H1 (cell line): ENCODE measurements at regions not wholly inside any gene's neighbourhood (a gene's known extent, or its start where the extent isn't known, plus 50 kb on each side); places are given as distances from the start of the nearest gene placed in this dataset.

Experiments used
- CTCF ChIA-PET: fragments of 300-600 bp; sonication (Branson Sonifier 250); formaldehyde crosslinking; loops from one replicate; lab custom pipeline; 2021; ENCODE audit not compliant: partially characterized antibody; lab: Charles Lee
- POLR2A ChIA-PET: fragments of 300-600 bp; sonication (Branson Sonifier 250); formaldehyde crosslinking; loops from one replicate; lab custom pipeline; 2021; ENCODE audit warnings: inconsistent platforms; ENCODE audit not compliant: partially characterized antibody; lab: Charles Lee
- DNase-seq, 2 experiments: peaks; one replicate each; pipeline versions ENCODE4 v3.0.0 to v3.0.0-alpha.2; 2010 to 2022; ENCODE audit warnings: low spot score in 2 of 2, low read depth in 1 of 2, mixed read lengths in 1 of 2
- FAIRE-seq: peaks from 2 replicates; lab custom pipeline; 2011; peaks lifted over from hg19 to GRCh38; lab: Jason Lieb, UNC
- H2AFZ ChIP-seq: 2 replicates; pipeline ENCODE4 v1.8.1; 2012; ENCODE audit warnings: low read length, inconsistent platforms
- H2AK5ac ChIP-seq: 2 replicates; pipeline ENCODE4 v1.6.1; 2013; ENCODE audit warnings: low read depth, low read length
- H2BK120ac ChIP-seq: replicated peaks from 2 replicates; pipeline ENCODE3; 2013; ENCODE audit warnings: low read depth, low read length, inconsistent platforms
- H2BK12ac ChIP-seq: 2 replicates; pipeline ENCODE4 v1.6.1; 2013; ENCODE audit warnings: low read depth, low read length
- H2BK15ac ChIP-seq: 2 replicates; pipeline ENCODE4 v1.6.1; 2013; ENCODE audit warnings: low read length
- H2BK20ac ChIP-seq: 2 replicates; pipeline ENCODE4 v1.6.1; 2013; ENCODE audit warnings: low read length
- H2BK5ac ChIP-seq: 2 replicates; pipeline ENCODE4 v1.6.1; 2013; ENCODE audit warnings: low read depth, low read length
- H3K14ac ChIP-seq: 2 replicates; pipeline ENCODE4 v1.6.1; 2013; ENCODE audit warnings: inconsistent platforms; ENCODE audit not compliant: insufficient read length
- H3K18ac ChIP-seq: 2 replicates; pipeline ENCODE4 v1.6.1; 2013; ENCODE audit warnings: low read length; ENCODE audit errors: extremely low read depth
- H3K23ac ChIP-seq: 2 replicates; pipeline ENCODE4 v1.6.1; 2013; ENCODE audit warnings: inconsistent platforms; ENCODE audit not compliant: insufficient read length
- H3K23me2 ChIP-seq: 2 replicates; pipeline ENCODE4 v1.6.1; 2013; ENCODE audit warnings: low read depth, low read length
- H3K27ac ChIP-seq: 2 replicates; pipeline ENCODE4 v1.6.1; 2011; ENCODE audit warnings: low read depth, low read length, inconsistent platforms
- H3K27me3 ChIP-seq, 4 experiments: replicated peaks in 1 of 4; 1 replicate in 1 of 4; 2 replicates in 3 of 4; pipeline versions ENCODE4 v1.6.1 to v1.8.1; 2011 to 2013; ENCODE audit warnings: low read length in 3 of 4, mild to moderate bottlenecking in 3 of 4, inconsistent platforms in 2 of 4, mixed read lengths in 2 of 4, moderate library complexity in 1 of 4; ENCODE audit not compliant: control insufficient read depth in 3 of 4, insufficient read depth in 3 of 4; ENCODE audit errors: extremely low read depth in 1 of 4
- H3K36me3 ChIP-seq, 4 experiments: 2 replicates each; pipeline versions ENCODE4 v1.6.1 to v1.8.1; 2011 to 2013; ENCODE audit warnings: mild to moderate bottlenecking in 4 of 4, low read length in 3 of 4, moderate library complexity in 2 of 4, control low read depth in 1 of 4, inconsistent platforms in 1 of 4; ENCODE audit not compliant: insufficient read depth in 4 of 4, control insufficient read depth in 2 of 4
- H3K4ac ChIP-seq: replicated peaks from 2 replicates; pipeline ENCODE3; 2013; ENCODE audit warnings: low read length, low read depth, mixed read lengths, inconsistent platforms; ENCODE audit not compliant: insufficient read length
- H3K4me1 ChIP-seq, 4 experiments: replicated peaks in 1 of 4; 1 replicate in 1 of 4; 2 replicates in 3 of 4; pipeline versions ENCODE4 v1.6.1 to v1.8.1; 2011 to 2013; ENCODE audit warnings: low read length in 3 of 4, inconsistent platforms in 2 of 4, mixed read lengths in 1 of 4; ENCODE audit not compliant: insufficient read depth in 4 of 4, control insufficient read depth in 3 of 4
- H3K4me2 ChIP-seq, 2 experiments: 2 replicates each; pipeline versions ENCODE4 v1.6.1 to v1.8.1; 2011 to 2013; ENCODE audit warnings: low read depth in 2 of 2, low read length in 2 of 2, control low read depth in 1 of 2, inconsistent platforms in 1 of 2, mild to moderate bottlenecking in 1 of 2; ENCODE audit not compliant: insufficient read depth in 1 of 2
- H3K4me3 ChIP-seq, 4 experiments: fragments of 200-600, 300-600 bp in 1 of 4; sonication (generic), shearing (Covaris generic), sonication (Bioruptor Twin) in 1 of 4; 2 replicates each; pipeline versions ENCODE4 v1.5.1 to v1.8.1; 2011 to 2016; ENCODE audit warnings: low read length in 4 of 4, low read depth in 3 of 4, control low read depth in 2 of 4, inconsistent platforms in 2 of 4, mild to moderate bottlenecking in 2 of 4, mixed read lengths in 1 of 4, moderate library complexity in 1 of 4; ENCODE audit not compliant: insufficient read depth in 2 of 4; ENCODE audit errors: extremely low read depth in 1 of 4
- H3K56ac ChIP-seq: replicated peaks from 2 replicates; pipeline ENCODE3; 2013; ENCODE audit warnings: low read depth, mild to moderate bottlenecking, mixed read lengths, low read length, inconsistent platforms; ENCODE audit not compliant: insufficient read length
- H3K79me1 ChIP-seq: 2 replicates; pipeline ENCODE4 v1.6.1; 2013; ENCODE audit warnings: low read depth, low read length, control low read depth
- H3K79me2 ChIP-seq, 2 experiments: 2 replicates each; pipeline versions ENCODE4 v1.6.1 to v1.8.1; 2012 to 2013; ENCODE audit warnings: low read length in 2 of 2, mild to moderate bottlenecking in 2 of 2, inconsistent platforms in 1 of 2; ENCODE audit not compliant: insufficient read depth in 2 of 2, control insufficient read depth in 1 of 2
- H3K9ac ChIP-seq, 4 experiments: replicated peaks in 1 of 4; 1 replicate in 1 of 4; 2 replicates in 3 of 4; pipeline versions ENCODE4 v1.6.1 to v1.8.1; 2011 to 2013; ENCODE audit warnings: low read depth in 3 of 4, low read length in 3 of 4, control low read depth in 2 of 4, mild to moderate bottlenecking in 2 of 4, moderate library complexity in 2 of 4, inconsistent platforms in 1 of 4; ENCODE audit errors: extremely low read depth in 1 of 4
- H3K9me3 ChIP-seq, 2 experiments: 2 replicates each; pipeline versions ENCODE4 v1.6.1 to v1.8.1; 2012 to 2013; ENCODE audit warnings: mild to moderate bottlenecking in 2 of 2, moderate library complexity in 2 of 2, control low read depth in 1 of 2, inconsistent platforms in 1 of 2, low read depth in 1 of 2, low read length in 1 of 2, mixed read lengths in 1 of 2; ENCODE audit not compliant: insufficient read depth in 2 of 2
- H4K20me1 ChIP-seq, 2 experiments: replicated peaks in 1 of 2; 2 replicates each; pipeline versions ENCODE3 to v1.8.1; 2011 to 2013; ENCODE audit warnings: inconsistent platforms in 2 of 2, low read length in 2 of 2, mild to moderate bottlenecking in 1 of 2; ENCODE audit not compliant: insufficient read depth in 2 of 2, control insufficient read depth in 1 of 2
- H4K5ac ChIP-seq: 2 replicates; pipeline ENCODE4 v1.6.1; 2013; ENCODE audit warnings: low read length, low read depth, mixed read lengths, inconsistent platforms; ENCODE audit not compliant: insufficient read length
- H4K8ac ChIP-seq: 2 replicates; pipeline ENCODE4 v1.8.0; 2013; ENCODE audit warnings: mild to moderate bottlenecking, moderate library complexity, low read length, inconsistent platforms; ENCODE audit not compliant: insufficient read depth; ENCODE audit errors: extremely low read depth
- H4K91ac ChIP-seq: replicated peaks from 2 replicates; pipeline ENCODE3; 2013; ENCODE audit warnings: low read length, mixed read lengths, inconsistent platforms; ENCODE audit not compliant: insufficient read length
- GABPA ChIP-seq: IDR thresholded peaks from 2 replicates; pipeline ENCODE4 v1.6.1; 2011; ENCODE audit warnings: mild to moderate bottlenecking, low read length, moderate library complexity, borderline replicate concordance; ENCODE audit not compliant: insufficient read depth
- HDAC2 ChIP-seq, 2 experiments: fragments of 300-600 bp in 1 of 2; sonication (generic) in 1 of 2; IDR thresholded peaks; 2 replicates each; pipeline ENCODE4 v1.6.1; 2011 to 2012; ENCODE audit warnings: low read depth in 2 of 2, low read length in 2 of 2, mild to moderate bottlenecking in 2 of 2, moderate library complexity in 2 of 2, borderline replicate concordance in 1 of 2, inconsistent platforms in 1 of 2
- HDAC6 ChIP-seq: IDR thresholded peaks from one replicate; pipeline ENCODE4 v1.7.1; 2012; ENCODE audit warnings: low read depth, mild to moderate bottlenecking, inconsistent platforms, low read length, moderate library complexity
- WGBS, 2 experiments: shearing (Covaris generic) in 1 of 2; methylation state at CpG; one replicate each; pipeline versions ENCODE4 v1.1.6 to v1.1.7; 2013 to 2015; ENCODE audit warnings: low lambda C conversion rate in 2 of 2, mixed read lengths in 2 of 2, inconsistent platforms in 1 of 2, low coverage in 1 of 2, missing lambda C conversion rate in 1 of 2; ENCODE audit not compliant: insufficient replicate concordance in 2 of 2, insufficient coverage in 1 of 2, insufficient read length in 1 of 2; ENCODE audit errors: extremely low coverage in 1 of 2, missing lambda C conversion rate in 1 of 2; 5-methylcytosine and 5-hydroxymethylcytosine counted together

GRCh38 chr1:29675481-29676263, 439.4 kb downstream of the PTPRU start:
- H4K20me1 ChIP-seq = no peaks in the 10 kb centered on the region
- FAIRE-seq (no peak), DNase-seq (peak in 1 of 2 experiments; percentile 28)
- no peak overlapping the region for H3K23ac ChIP-seq
- H4K5ac ChIP-seq = no peak overlapping the region
- TF ChIP-seq HDAC2 (IDR thresholded peaks at IDR 0.05; ENCODE audit: borderline replicate concordance in 1 of 2, low read depth in 2 of 2, low read length in 2 of 2) (no peak), GABPA (no peak), HDAC6 (no peak)
- no peak overlapping the region for H2BK5ac ChIP-seq
- H2BK120ac ChIP-seq = no peak overlapping the region
- H4K8ac ChIP-seq = no peak overlapping the region
- WGBS, 2 experiments = 90% methylated on average over 12 of the region's 12 CpGs; no CpG with 5 or more reads in 1 of the 2 experiments
- no peak overlapping the region for H2BK20ac ChIP-seq
- no peaks in the 10 kb centered on the region for H3K23me2 ChIP-seq
- no peak overlapping the region for H3K4me3 ChIP-seq
- no peak overlapping the region for H3K9ac ChIP-seq
- no peak overlapping the region for H3K4ac ChIP-seq
- H3K79me2 ChIP-seq = no peaks in the 10 kb centered on the region
- no peaks in the 10 kb centered on the region for H3K27me3 ChIP-seq
- H2BK12ac ChIP-seq = no peak overlapping the region
- H2BK15ac ChIP-seq = no peak overlapping the region
- no peak overlapping the region for H3K18ac ChIP-seq
- H3K4me2 ChIP-seq = no peak overlapping the region
- no peaks in the 10 kb centered on the region for H3K4me1 ChIP-seq
- H3K9me3 ChIP-seq = peaks cover 0 to 5% of the 10 kb centered on the region in 2 experiments; a peak in 1 of 4 replicates
- H2AFZ ChIP-seq = no peak overlapping the region
- no peaks in the 10 kb centered on the region for H3K79me1 ChIP-seq
- H3K56ac ChIP-seq = no peak overlapping the region
- no peak overlapping the region for H4K91ac ChIP-seq
- no peak overlapping the region for H3K14ac ChIP-seq
- H3K36me3 ChIP-seq = no peaks in the 10 kb centered on the region
- no peak overlapping the region for H3K27ac ChIP-seq
- ChIA-PET CTCF (interaction anchor here (0.6 to 1.2 kb wide), 2 partner anchors 29 to 797 kb away, joined by 3 read pairs; no protein-coding TSS in a partner anchor), POLR2A (no interaction called here)
- H2AK5ac ChIP-seq = no peak overlapping the region
